HG03558 (cell line): ENCODE measurements at regions not wholly inside any gene's neighbourhood (a gene's known extent, or its start where the extent isn't known, plus 50 kb on each side); places are given as distances from the start of the nearest gene placed in this dataset.

Experiments used
- ATAC-seq: cut with Tn5 transposase; IDR thresholded peaks from one replicate; pipeline ENCODE4 v1.9.1; 2021; ENCODE audit warnings: moderate number of reproducible peaks; ENCODE audit not compliant: unreplicated experiment; ENCODE audit errors: extremely low read depth

DNA sequence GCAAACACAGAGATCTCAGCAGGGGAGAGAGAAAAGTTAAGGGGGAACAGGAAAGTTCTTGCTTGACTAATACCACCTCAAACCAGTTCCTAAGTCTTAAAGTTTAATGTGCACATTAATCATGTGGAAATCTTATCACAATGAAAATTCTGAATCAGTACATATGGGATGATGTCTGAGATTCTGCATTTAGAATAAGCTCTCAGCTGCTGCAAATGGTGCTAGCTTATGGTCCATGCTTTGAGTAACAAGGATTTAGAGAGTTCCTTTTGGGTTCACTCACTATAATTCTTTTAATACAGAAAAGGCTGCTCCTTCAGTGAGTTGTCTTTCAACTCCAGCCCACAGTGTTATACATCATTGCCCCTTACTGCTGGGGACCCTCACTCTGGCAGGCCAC is 99.5 kb upstream of the THRB start:
- ATAC-seq = no peak

DNA sequence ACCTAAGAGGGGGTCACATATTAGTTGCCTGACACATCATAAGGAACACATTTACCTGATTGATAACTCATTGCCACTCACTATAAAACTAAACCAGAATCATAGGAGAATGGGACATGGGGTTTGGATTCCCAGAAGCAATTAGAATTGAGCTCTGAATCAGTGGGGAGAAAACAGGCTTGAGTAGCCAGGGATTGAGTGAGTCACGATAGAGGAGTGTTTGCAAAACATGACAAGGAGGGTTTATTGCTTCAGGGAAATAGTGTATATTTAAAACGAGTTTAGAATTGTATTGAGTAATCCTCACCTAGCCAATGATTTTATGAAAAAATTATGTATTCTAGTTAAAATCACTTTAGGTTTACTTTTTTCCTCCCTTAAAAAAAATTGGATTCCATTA is 101.1 kb upstream of the THRB start:
- no peak for ATAC-seq

DNA sequence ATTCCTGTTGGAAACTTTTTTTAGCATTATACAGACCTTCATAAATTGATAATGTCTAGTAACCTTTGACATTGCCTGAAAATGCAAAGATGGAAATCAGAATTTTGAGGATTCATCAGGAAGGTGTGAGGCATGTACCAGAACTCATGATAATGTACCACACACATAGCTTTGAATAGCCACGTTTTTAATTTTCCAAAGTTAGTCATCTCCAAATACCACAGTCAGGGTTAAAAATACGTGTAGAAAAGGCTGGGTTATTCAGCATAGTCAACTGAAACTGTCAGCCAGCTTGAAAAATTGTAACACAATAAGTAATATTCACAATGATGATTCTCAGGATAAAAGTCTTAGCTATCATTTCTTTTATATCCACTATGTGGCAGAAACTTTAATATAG is 102.0 kb upstream of the THRB start:
- ATAC-seq = no peak

DNA sequence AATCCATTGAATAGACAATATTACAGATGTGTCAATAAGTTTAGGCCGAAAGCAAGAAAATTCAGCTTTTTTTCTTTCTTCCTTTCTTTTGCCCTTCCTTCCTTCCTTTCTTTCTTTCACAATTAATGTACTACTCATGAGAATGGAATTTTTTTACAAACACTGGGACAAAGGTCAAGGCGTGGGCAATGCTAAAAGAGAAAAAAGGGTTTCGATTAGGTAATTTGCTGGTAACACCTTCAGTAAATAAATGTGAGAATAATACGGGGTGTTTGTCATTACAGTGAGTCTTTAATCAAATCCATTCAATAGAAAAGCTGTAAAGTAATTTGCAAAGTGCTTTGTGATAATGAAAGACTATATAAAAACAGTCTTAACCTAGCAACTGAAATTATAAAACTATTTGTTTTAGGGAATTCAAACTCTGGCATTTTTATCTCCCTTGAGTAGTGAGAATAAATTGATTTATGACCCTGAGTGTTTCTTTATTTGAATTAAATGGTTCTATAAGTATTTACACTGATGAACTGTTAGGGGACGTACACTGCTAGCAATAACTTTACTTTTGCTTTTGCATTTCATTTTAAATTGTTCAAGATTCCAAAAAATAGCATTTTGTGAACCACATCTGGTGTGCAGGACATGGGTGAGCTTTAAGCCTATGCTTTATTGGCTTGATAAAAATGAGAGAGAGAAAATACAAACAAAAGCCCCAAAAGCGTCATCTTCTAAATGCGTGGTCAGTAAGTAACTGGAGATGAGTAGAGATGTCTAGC is 104.2 kb upstream of the THRB start:
- no peak for ATAC-seq

DNA sequence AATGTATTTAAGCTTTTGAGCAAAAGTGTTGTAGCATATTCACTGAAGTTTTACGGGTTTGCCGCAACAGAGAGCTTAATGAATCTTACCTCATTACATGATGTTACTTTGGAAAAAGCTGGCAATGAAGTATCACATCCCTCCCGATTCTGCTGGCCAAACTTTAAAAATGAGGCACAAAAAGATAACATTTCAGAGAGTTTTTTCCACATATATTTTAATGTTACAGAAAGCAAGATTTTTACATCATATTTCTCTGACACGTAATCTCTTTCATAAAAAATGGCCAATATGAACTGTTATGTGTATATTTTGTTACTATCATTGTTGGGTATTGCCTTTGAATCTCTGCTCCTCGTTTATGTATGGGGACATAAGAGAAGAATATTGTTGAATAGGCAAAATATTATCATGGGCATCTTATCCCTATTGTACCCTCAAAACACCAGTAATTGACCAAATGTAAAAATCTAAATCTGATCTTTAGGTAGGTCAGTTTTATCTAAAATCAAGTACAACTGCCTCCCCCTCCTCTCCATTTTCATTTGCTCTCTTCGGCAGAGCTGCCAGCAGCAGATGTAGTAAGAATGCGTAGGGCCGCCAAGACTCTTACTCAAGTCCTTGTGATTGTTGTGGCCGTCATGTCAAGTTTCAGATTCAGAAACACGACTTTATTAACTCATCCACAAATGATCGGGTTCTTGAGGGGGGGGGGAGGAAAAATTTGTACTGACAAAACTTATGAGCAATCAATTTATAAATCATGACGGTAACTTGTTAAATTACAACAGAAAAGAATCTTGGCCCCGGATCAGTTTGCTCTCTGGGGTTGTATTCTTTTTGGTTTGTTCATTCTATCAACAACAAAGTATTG is 106.7 kb upstream of the THRB start:
- no peak for ATAC-seq

DNA sequence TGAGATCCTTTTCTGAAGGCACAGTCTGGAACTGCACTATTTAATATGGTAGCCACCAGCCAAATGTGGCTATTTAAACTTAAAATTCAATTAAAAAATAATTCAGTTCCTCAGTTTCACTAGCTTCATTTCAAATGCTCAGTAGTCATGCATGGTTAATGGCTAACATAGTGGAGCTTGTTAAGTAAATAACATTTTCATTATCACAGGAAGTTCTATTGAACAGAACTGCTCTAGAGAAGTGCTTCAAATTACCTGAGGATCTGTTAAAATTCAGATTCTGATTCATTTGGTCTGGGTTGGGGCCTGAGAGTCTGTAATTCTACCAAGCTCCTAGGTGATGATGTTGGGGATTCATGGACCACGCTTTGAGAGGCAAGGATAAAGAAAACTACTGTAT is 109.6 kb upstream of the THRB start:
- no peak for ATAC-seq

DNA sequence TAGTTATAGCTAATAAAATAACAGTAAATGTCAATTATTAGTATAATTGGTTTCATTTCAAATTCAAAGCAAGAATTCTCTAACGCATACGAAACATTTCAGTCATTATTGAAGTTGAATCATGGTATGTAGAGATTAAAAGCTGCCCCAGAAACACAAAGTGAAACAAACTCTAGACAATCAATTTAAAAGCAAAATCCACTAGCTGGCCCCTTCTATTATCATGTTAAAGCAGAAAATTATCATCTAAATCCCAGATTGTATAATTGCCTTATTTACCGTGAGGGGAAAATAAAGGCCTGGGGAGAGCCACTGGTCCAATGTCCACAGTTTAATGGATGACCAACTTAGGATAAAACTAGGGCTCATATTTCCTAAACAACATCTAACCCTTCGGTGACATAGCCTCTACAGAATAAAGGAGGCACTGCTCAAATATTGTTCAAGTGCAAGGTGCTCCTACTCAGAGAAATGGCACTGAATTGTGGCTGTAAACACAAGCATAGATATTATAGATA is 110.9 kb upstream of the THRB start:
- ATAC-seq = no peak

DNA sequence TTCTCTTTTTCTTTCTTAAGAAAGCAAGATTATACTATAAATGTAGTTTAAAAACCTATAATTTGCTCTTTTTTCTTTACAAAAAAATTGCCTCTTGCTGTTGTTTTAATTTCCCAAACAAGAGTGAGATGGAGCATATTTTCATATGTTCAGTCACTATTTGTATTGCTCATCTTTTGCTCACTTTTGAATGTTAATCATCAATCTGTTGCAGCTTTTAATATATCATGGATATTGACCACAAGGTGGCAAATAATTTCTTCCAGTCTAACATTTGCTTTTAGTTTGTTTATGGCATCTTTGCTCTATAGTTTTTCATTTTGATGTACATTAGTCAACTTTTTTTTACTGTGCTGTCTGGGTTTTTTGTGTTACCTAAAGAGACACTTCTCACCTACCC is 112.6 kb upstream of the THRB start:
- ATAC-seq = no peak

DNA sequence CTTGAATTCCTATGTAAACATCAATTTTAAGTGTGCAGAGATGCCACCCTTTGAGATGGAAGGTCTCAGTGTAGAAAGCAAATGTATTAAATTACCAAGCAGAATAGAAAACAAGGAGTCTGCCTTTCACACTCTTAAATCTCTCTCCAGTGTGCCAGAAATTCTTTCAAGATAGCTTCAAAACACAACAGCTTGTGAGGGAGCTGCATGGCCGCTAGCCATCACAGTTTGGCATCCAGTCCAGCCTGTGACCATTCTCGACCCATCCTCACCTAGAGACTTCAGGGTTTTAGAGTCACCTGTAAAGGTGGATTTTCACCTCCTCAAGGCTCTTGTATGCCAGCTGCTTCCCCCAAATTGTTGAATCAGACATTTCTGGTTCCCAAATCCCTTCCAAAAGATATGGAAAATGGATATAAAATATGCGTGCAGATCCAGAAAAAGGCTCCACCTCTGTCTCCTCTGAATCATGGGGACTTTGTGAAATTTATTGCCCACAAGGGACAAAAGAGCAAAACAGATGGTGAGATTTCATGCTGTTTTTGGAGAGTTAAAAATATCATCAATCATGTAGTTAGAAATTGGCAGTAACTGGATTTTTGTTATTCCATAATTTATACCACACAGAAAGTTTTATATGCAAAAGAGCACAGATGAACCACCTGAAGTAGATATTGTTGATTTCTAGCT is 114.2 kb upstream of the THRB start:
- no peak for ATAC-seq

DNA sequence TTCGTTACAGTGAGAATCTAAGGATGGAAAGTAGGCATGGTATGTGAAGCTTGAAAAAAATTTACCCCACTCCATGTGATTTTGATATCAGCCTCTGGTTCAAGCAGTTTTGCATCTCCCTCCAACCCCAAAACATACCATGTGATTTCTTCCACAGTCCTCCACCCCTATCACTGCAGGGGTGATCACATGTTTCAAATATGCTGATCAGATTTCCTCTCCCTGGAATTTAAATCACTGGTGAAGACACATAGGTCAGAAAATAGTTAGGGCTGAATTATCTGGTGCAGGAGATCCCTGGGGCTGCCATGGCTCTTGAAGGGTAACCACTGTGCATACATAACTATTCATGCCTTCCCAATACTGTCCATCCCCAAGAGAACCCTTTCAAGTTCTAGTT is 119.7 kb upstream of the THRB start:
- no peak for ATAC-seq

DNA sequence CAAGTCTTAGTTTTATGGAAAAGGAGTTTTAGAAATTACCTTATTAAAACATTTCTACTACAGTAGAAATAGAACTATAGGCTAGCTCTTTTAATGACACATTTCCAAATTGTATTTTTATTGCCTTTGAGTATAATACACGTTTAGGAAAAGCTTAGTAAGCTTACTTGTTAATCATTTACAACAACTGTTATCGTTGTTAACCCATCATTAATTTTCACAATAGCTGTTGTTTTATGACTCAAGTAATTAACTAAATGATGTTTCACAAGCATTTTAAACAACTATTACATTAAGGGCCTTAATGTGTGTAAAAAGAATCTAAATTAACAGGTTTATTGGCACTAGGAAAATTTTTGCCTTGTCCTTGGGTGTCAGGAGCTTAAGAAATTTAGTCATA is 120.5 kb upstream of the THRB start:
- no peak for ATAC-seq

DNA sequence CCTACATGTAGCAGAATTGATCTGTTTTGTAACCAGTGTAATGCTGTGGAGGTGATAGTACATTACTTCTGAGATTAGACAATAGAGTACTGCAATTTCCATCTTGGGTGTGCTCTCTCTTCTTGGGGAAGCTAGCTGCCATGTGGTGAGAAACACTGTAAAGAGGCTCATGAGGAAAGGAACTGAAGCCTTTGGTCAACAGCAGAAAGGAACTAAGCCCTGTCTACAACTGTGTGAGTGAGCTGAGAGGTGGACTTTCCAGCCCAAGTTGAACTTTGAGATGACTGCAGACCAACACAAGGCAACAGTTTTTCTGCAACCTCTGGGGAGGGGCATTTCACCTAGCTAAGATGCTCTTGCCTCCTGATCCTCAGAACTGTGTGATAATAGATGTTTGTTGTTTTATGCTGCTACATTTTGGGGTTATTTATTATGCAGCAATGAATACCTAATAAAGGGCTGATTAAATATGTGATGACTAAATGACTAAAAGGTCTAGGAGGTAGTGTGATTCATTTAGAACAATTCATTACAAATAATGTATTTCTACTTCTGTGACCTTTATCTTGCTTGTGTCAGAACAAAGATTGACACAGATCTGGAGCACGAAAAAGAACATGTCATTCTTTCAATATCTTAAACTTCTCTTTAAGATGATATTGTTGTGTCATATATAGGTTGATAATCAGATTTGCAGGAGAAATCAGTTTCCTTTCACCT is 121.6 kb upstream of the THRB start:
- no peak for ATAC-seq

DNA sequence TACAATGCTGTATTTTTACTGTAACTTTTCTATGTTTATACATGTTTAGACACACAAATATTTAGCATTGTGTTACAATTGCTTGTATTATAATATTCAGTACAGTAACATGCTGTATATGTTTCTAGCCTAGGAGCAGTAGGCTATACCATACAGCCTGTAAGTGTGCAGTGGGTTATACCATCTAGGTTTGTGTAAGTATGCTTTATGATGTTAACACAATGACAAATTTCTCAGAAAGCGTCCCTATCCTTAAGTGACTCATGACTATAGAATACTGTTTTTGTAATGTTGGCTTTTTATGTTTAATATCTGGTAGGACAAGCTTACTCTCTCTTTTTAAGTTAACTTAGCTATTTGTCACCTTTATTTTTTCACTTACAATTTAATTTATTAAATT is 127.5 kb upstream of the THRB start:
- no peak for ATAC-seq

DNA sequence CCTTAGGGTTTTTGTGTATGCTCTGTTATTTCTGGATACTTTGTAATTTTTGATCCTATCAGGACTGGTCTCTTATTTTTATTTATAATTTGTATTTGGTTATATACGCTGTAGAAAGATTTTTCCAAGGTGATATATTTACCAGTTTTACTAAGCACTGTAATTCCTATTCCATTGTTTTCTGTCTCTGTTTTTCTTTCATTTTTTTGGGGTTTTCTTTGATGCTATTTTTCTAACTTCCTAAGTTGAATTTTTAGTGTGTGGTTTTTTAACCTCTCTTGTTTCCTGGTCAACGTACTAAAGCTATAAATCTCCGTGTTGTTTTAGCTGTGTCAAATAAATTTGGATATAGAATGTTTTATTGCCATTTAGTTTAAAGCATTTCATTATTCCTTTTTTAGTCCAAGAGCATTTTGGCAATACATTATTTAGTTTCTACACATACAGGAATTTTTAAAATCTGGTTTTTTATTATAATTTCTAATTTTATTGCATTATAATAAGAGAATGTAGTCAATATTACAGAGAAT is 128.1 kb upstream of the THRB start:
- ATAC-seq = no peak

DNA sequence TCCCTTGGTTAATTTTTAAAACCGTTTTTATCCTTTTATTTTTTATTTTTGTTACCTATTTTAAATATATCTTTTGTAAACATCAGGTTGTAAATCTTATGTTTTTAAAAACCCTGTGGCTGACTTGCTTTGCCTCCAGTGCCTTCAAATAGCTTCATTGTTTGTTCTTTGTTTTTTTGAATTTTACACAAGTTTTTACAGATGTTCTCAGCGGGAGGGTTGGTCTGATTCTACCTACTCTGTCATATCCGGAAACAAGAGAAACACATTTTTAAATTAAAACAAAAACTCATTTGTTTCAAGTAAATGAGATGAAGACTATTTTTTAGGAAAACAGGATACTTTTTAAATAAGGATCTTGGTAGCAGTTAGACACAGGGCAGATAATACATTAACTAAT is 129.0 kb upstream of the THRB start:
- no peak for ATAC-seq

DNA sequence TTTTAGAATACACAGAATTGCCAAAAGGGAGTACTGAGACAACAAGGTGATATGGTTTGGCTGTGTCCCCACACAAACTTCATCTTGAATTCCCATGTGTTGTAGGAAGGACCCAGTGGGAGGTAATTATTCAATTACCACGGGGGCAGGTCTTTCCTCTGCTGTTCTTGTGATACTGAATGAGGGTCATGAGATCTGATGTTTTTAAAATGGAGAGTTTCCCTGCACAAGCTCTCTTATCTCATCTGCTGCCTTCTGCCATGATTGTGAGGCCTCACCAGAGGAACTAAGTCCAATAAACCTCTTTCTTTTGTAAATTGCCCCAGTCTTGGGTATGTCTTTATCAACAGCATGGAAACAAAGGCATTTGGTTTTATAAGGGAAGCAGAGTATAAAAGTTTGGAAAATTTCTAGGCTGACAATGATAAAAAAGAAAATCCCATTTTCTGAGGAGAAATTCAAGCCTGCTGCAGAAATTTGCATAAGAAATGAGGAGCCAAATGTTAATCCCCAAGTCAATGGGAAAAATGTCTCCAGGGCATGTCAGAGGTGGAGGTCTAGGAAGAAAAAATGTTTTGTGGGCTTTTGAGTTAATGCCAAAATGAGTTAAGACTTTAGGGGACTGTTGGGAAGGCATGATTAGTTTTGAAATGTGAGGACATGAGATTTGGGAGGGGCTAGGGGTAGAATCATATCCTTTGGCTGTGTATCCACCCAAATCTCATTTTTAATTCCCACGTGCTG is 130.5 kb upstream of the THRB start:
- ATAC-seq = no peak

DNA sequence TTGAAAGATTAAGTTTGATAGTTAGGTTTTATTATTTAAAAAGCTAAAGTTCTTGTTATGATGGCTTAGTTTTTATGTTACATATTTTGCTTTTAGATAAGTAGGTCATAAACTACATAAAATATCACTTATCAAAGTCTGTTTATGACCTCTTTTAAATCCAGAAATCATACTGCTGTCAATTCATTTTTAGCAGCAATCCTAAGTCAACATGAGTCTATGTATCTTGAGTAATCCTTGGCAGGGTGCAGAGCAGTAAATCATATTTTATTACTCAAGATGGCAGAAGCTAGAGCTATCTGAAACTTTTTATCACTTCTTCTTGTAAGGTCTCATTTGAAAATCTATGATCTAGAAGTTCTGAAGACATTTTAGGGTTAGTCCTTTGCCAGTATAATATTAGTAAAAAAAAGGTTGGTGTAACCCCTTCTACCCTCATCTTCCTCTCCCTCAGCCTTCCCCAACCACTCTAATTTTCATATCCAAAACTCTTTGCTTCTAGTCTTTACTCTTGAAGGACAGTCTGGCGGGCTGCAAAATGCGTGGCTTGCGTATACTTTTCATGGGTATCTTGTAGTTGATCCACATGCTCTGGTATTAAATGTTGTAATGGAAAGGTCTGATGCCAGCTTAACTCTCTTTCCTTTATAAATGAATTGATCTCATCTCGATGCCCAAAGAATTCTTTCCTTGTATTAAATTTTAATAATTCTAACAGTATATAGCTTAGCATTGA is 134.0 kb upstream of the THRB start:
- ATAC-seq = no peak

DNA sequence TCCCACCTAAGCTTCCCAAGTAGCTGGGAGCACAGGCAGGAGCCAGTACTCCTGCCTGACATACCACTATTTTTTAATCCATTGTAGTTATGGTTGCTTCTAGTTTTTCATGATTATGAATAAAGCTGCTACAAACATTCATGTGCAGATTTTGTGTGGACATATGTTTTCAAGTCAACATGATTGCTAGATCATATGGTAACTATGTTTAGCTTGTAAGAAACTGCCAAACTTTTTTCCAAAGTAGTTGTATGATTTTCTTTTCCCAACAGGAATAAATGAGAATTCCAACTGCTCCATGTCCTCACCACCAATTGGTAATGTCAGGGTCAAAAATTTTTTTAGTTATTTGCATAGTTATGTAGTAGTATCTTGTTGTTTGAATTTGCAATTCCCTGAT is 136.8 kb upstream of the THRB start:
- no peak for ATAC-seq

DNA sequence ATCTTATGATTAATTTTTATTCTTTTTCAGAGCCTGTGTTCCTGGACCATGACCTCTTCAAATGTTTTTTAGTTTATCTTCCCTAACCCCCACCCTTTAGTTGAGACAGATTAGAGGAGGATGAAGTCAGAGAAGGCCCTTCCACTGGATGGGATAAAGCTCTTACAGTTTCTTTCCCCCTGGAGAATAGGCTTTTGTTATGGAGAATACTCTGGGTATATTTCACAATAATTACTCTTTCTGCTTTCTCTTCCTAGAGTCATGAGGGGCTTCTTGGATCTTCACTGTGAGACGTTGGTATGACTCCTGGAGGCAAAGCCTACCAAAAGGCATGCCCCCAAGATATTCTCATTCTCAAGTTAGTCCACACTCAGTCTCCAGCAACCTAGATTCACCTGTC is 144.4 kb upstream of the THRB start:
- ATAC-seq = no peak
